ENCODE measurements at regions not wholly inside any gene's neighbourhood (a gene's known extent, or its start where the extent isn't known, plus 50 kb on each side); places are given as distances from the start of the nearest gene placed in this dataset.

GRCh38 chr2:43115881-43116280 lies 110.5 kb downstream of the ZFP36L2 start:
- H3K4me3 ChIP-seq (ENCODE audit: low read length) = no peak overlapping the region
- H3K4me2 ChIP-seq (ENCODE audit: low read depth, low read length, poor library complexity, severe bottlenecking) = no peak overlapping the region
- H3K9me3 ChIP-seq (ENCODE audit: low read length) = peaks cover 14% of the 10 kb centered on the region
- H2AFZ ChIP-seq (ENCODE audit: low read length) = no peak overlapping the region
- H3K79me2 ChIP-seq (ENCODE audit: low read length) = no peaks in the 10 kb centered on the region
- H3K4me1 ChIP-seq (ENCODE audit: low read length) = no peaks in the 10 kb centered on the region
- H3K36me3 ChIP-seq (ENCODE audit: insufficient read depth, low read length) = peaks cover 3% of the 10 kb centered on the region; the same call in 1 of the 2 replicates
- no peaks in the 10 kb centered on the region for H4K20me1 ChIP-seq (ENCODE audit: insufficient read depth, low read depth, low read length)
- no peak overlapping the region for H3K9ac ChIP-seq (ENCODE audit: low read length)
- no peaks in the 10 kb centered on the region for H3K9me2 ChIP-seq (replicated peaks; ENCODE audit: insufficient read depth, low read length)
- H3K27me3 ChIP-seq (ENCODE audit: low read length) = peaks cover 9% of the 10 kb centered on the region; the same call in 1 of the 2 replicates
- no peak overlapping the region for H3K27ac ChIP-seq (ENCODE audit: low read length)
- DNase-seq = no peak

GRCh38 chr2:43114210-43114609 lies 112.2 kb downstream of the ZFP36L2 start:
- H3K9me2 ChIP-seq (replicated peaks; ENCODE audit: insufficient read depth, low read length) = no peaks in the 10 kb centered on the region
- no peak overlapping the region for H2AFZ ChIP-seq (ENCODE audit: low read length)
- H3K4me3 ChIP-seq (ENCODE audit: low read length) = no peak overlapping the region
- no peak for DNase-seq
- no peaks in the 10 kb centered on the region for H3K4me1 ChIP-seq (ENCODE audit: low read length)
- no peak overlapping the region for H3K9ac ChIP-seq (ENCODE audit: low read length)
- no peaks in the 10 kb centered on the region for H4K20me1 ChIP-seq (ENCODE audit: insufficient read depth, low read depth, low read length)
- H3K27ac ChIP-seq (ENCODE audit: low read length) = no peak overlapping the region
- H3K79me2 ChIP-seq (ENCODE audit: low read length) = no peaks in the 10 kb centered on the region
- H3K4me2 ChIP-seq (ENCODE audit: low read depth, low read length, poor library complexity, severe bottlenecking) = no peak overlapping the region
- H3K9me3 ChIP-seq (ENCODE audit: low read length) = peaks cover 8% of the 10 kb centered on the region; the same call in 1 of the 2 replicates
- peaks cover 1% of the 10 kb centered on the region; the same call in 1 of the 2 replicates for H3K36me3 ChIP-seq (ENCODE audit: insufficient read depth, low read length)
- peaks cover 9% of the 10 kb centered on the region; the same call in 1 of the 2 replicates for H3K27me3 ChIP-seq (ENCODE audit: low read length)

GRCh38 chr2:43111788-43112554 lies 114.4 kb downstream of the ZFP36L2 start:
- no peak for DNase-seq
- no peaks in the 10 kb centered on the region for H3K4me1 ChIP-seq (ENCODE audit: low read length)
- H3K27me3 ChIP-seq (ENCODE audit: low read length) = no peaks in the 10 kb centered on the region; the same call in 1 of the 2 replicates
- no peaks in the 10 kb centered on the region for H4K20me1 ChIP-seq (ENCODE audit: insufficient read depth, low read depth, low read length)
- H3K4me3 ChIP-seq (ENCODE audit: low read length) = no peak overlapping the region
- no peaks in the 10 kb centered on the region for H3K9me3 ChIP-seq (ENCODE audit: low read length)
- no peak overlapping the region for H3K27ac ChIP-seq (ENCODE audit: low read length)
- H3K36me3 ChIP-seq (ENCODE audit: insufficient read depth, low read length) = no peaks in the 10 kb centered on the region
- no peak overlapping the region for H3K4me2 ChIP-seq (ENCODE audit: low read depth, low read length, poor library complexity, severe bottlenecking)
- H3K9ac ChIP-seq (ENCODE audit: low read length) = no peak overlapping the region
- H2AFZ ChIP-seq (ENCODE audit: low read length) = no peak overlapping the region
- no peaks in the 10 kb centered on the region for H3K9me2 ChIP-seq (replicated peaks; ENCODE audit: insufficient read depth, low read length)
- H3K79me2 ChIP-seq (ENCODE audit: low read length) = no peaks in the 10 kb centered on the region

- Histone ChIP-seq H3K4me3 (ENCODE audit: low read length) (no peak overlapping the region), H2AFZ (ENCODE audit: low read length) (no peak overlapping the region), H3K4me1 (ENCODE audit: low read length) (no peaks in the 10 kb centered on the region), H3K4me2 (ENCODE audit: low read depth, low read length, poor library complexity, severe bottlenecking) (no peak overlapping the region), H3K27me3 (ENCODE audit: low read length) (no peaks in the 10 kb centered on the region; the same call in 1 of the 2 replicates), H3K9ac (ENCODE audit: low read length) (no peak overlapping the region), H3K27ac (ENCODE audit: low read length) (no peak overlapping the region), H3K9me3 (ENCODE audit: low read length) (no peaks in the 10 kb centered on the region), H3K9me2 (replicated peaks; ENCODE audit: insufficient read depth, low read length) (no peaks in the 10 kb centered on the region), H3K79me2 (ENCODE audit: low read length) (no peaks in the 10 kb centered on the region), H4K20me1 (ENCODE audit: insufficient read depth, low read depth, low read length) (no peaks in the 10 kb centered on the region), H3K36me3 (ENCODE audit: insufficient read depth, low read length) (no peaks in the 10 kb centered on the region)
- no peak for DNase-seq
These were observed 115.9 kb downstream of the ZFP36L2 start for GRCh38 chr2:43110442-43110871.

GRCh38 chr2:43109261-43109743 lies 117.1 kb downstream of the ZFP36L2 start:
- Histone ChIP-seq H2AFZ (ENCODE audit: low read length) (no peak overlapping the region), H3K4me3 (ENCODE audit: low read length) (no peak overlapping the region), H3K4me1 (ENCODE audit: low read length) (no peaks in the 10 kb centered on the region), H3K9me2 (replicated peaks; ENCODE audit: insufficient read depth, low read length) (no peaks in the 10 kb centered on the region), H3K27ac (ENCODE audit: low read length) (no peak overlapping the region), H3K79me2 (ENCODE audit: low read length) (no peaks in the 10 kb centered on the region), H3K36me3 (ENCODE audit: insufficient read depth, low read length) (no peaks in the 10 kb centered on the region), H3K4me2 (ENCODE audit: low read depth, low read length, poor library complexity, severe bottlenecking) (no peak overlapping the region), H4K20me1 (ENCODE audit: insufficient read depth, low read depth, low read length) (no peaks in the 10 kb centered on the region), H3K9me3 (ENCODE audit: low read length) (no peaks in the 10 kb centered on the region), H3K9ac (ENCODE audit: low read length) (no peak overlapping the region), H3K27me3 (ENCODE audit: low read length) (no peaks in the 10 kb centered on the region; the same call in 1 of the 2 replicates)
- DNase-seq = no peak

- no peaks in the 10 kb centered on the region for H3K27me3 ChIP-seq (ENCODE audit: low read length)
- no peaks in the 10 kb centered on the region for H3K4me1 ChIP-seq (ENCODE audit: low read length)
- DNase-seq = no peak
- H3K79me2 ChIP-seq (ENCODE audit: low read length) = no peaks in the 10 kb centered on the region
- H2AFZ ChIP-seq (ENCODE audit: low read length) = no peak overlapping the region
- H3K9me2 ChIP-seq (replicated peaks; ENCODE audit: insufficient read depth, low read length) = no peaks in the 10 kb centered on the region
- H3K4me3 ChIP-seq (ENCODE audit: low read length) = no peak overlapping the region
- no peak overlapping the region for H3K27ac ChIP-seq (ENCODE audit: low read length)
- no peaks in the 10 kb centered on the region for H3K36me3 ChIP-seq (ENCODE audit: insufficient read depth, low read length)
- no peak overlapping the region for H3K9ac ChIP-seq (ENCODE audit: low read length)
- H4K20me1 ChIP-seq (ENCODE audit: insufficient read depth, low read depth, low read length) = no peaks in the 10 kb centered on the region
- H3K9me3 ChIP-seq (ENCODE audit: low read length) = no peaks in the 10 kb centered on the region
- H3K4me2 ChIP-seq (ENCODE audit: low read depth, low read length, poor library complexity, severe bottlenecking) = no peak overlapping the region
These were observed 118.7 kb downstream of the ZFP36L2 start for GRCh38 chr2:43107679-43108078.

- H3K4me1 ChIP-seq (ENCODE audit: low read length) = no peaks in the 10 kb centered on the region
- DNase-seq = no peak
These were observed 119.6 kb downstream of the ZFP36L2 start for GRCh38 chr2:43106559-43107527.

More at GRCh38 chr2:43106559-43107527, 119.6 kb downstream of the ZFP36L2 start:
- Histone ChIP-seq H3K9me2 (replicated peaks; ENCODE audit: insufficient read depth, low read length) (no peaks in the 10 kb centered on the region), H3K79me2 (ENCODE audit: low read length) (no peaks in the 10 kb centered on the region), H2AFZ (ENCODE audit: low read length) (no peak overlapping the region), H3K9ac (ENCODE audit: low read length) (no peak overlapping the region), H3K9me3 (ENCODE audit: low read length) (no peaks in the 10 kb centered on the region), H4K20me1 (ENCODE audit: insufficient read depth, low read depth, low read length) (no peaks in the 10 kb centered on the region), H3K4me2 (ENCODE audit: low read depth, low read length, poor library complexity, severe bottlenecking) (no peak overlapping the region), H3K36me3 (ENCODE audit: insufficient read depth, low read length) (no peaks in the 10 kb centered on the region), H3K4me3 (ENCODE audit: low read length) (no peak overlapping the region), H3K27me3 (ENCODE audit: low read length) (no peaks in the 10 kb centered on the region), H3K27ac (ENCODE audit: low read length) (no peak overlapping the region)
